ENCODE measurements at regions not wholly inside any gene's neighbourhood (a gene's known extent, or its start where the extent isn't known, plus 50 kb on each side); places are given as distances from the start of the nearest gene placed in this dataset.

DNA sequence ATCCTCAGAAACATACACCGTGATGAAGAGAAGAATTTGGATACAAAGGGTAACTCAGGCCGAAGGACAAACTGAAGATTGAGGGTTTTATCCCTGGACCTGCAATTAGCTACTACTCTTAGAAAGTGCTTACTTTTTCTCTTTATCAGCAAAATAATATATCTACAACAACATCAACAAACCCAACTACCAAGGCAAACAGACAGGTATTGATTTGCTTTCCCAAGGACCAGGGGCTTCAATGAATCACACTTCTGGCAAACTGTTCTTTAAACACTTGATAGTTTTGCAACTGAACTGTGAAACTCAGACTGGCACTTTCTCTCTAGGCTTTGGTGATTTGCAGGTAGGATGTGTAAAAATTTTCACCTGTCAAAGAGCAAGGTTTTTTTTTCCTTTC is 247.5 kb downstream of the SEC23A start:
- no peak overlapping the region for H3K4me3 ChIP-seq (ENCODE audit: low read depth, low read length)
- no peak for DNase-seq (ENCODE audit: low read depth)
- TF ChIP-seq, protein P1, sequence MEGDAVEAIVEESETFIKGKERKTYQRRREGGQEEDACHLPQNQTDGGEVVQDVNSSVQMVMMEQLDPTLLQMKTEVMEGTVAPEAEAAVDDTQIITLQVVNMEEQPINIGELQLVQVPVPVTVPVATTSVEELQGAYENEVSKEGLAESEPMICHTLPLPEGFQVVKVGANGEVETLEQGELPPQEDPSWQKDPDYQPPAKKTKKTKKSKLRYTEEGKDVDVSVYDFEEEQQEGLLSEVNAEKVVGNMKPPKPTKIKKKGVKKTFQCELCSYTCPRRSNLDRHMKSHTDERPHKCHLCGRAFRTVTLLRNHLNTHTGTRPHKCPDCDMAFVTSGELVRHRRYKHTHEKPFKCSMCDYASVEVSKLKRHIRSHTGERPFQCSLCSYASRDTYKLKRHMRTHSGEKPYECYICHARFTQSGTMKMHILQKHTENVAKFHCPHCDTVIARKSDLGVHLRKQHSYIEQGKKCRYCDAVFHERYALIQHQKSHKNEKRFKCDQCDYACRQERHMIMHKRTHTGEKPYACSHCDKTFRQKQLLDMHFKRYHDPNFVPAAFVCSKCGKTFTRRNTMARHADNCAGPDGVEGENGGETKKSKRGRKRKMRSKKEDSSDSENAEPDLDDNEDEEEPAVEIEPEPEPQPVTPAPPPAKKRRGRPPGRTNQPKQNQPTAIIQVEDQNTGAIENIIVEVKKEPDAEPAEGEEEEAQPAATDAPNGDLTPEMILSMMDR (IDR thresholded peaks at IDR 0.05; ENCODE audit: insufficient read depth, low read length) = no peak

DNA sequence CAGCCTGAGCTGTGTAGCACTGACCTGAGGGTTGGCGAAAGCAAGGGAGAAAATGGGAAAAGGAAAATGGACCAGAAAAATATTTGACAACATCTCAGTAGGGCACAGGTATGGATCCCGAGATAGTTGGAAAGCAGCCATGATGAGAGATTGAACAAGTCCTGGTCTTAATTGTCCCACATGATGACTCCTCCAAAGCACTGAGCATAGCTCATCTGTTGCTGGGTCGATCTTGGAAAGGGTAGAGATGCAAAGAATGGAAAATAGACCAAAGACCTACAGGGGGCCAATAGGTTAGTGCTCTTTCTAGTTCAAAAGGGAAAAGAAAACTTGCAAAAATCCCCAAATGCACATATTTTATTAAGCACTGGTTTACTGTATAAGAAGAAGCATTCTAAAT is 251.9 kb downstream of the SEC23A start:
- TF ChIP-seq, protein P1 (IDR thresholded peaks at IDR 0.05; ENCODE audit: insufficient read depth, low read length) = no peak
- no peak for DNase-seq (ENCODE audit: low read depth)
- H3K4me3 ChIP-seq (ENCODE audit: low read depth, low read length) = no peak overlapping the region

DNA sequence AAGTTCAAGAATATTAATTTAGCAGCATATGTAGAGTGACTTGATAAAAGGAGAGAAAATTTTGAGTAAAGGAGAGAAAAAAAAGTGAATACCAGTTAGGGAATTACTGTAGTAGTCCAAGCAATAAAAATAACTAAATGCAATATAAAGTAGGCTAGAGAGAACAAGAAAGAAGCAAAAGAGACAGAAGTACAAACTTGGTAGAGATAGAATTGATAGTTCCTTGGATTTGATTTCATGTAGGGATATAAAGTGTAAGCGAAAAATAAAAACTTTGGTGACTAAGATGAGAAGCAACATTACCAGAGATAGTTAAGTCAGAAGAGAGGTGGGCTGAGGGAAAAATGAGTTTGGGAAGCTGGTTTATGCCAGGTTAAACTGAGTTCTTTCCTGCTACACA is 252.4 kb downstream of the SEC23A start:
- DNase-seq (ENCODE audit: low read depth) = no peak
- H3K4me3 ChIP-seq (ENCODE audit: low read depth, low read length) = no peak overlapping the region
- TF ChIP-seq, protein P1 (IDR thresholded peaks at IDR 0.05; ENCODE audit: insufficient read depth, low read length) = no peak

DNA sequence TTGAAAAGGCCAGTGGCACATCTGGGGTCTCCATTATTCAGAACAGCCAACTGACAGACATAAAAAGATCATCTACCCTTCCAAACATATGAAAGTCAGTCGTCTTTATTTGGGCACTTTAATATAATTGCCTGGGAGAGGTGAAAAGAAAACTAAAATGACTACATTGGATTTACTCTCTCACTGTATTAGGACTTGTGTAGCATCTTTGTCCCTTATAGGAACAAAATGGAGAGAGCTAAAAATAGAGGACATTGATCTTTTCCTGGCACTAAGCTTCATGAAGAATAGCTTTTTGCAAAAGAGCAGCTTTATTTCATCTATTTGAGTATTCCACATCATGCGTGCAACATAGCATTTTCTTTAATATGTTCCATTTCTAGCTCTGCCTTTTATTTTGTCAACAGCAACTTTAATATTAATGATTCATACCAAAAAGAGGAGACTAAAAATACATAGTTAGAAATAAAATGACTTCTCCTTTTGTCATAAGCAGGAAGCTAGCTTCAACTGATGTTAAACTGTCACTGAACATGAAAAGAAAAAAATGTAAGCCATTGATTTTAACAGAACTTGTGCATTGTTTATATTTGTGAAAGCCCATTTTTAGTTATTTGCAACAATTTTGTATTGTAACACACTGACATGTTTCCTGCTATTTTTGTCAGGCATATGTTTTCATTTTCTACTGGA is 254.6 kb downstream of the SEC23A start:
- no peak overlapping the region for H3K4me3 ChIP-seq (ENCODE audit: low read depth, low read length)
- DNase-seq (ENCODE audit: low read depth) = no peak
- TF ChIP-seq, protein P1 (IDR thresholded peaks at IDR 0.05; ENCODE audit: insufficient read depth, low read length) = no peak

DNA sequence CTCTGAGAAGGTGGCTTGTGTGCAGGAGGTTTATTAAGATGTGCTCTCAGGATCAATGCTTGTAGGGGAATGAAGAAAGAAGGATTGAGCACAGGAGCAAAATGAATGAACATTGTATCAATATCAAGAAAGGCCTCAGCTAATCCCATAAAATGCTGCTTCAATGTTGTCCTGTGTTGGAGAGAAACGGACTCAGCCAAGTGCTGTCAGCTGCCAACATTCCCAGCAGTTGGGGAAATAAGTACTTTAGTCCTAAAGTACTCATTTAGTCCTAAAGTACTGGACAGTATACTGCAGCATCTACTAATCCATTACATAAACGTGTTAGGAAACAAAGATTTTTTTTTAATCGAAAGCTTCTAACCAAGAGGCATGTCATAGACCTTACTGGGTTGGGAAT is 255.9 kb downstream of the SEC23A start:
- no peak overlapping the region for H3K4me3 ChIP-seq (ENCODE audit: low read depth, low read length)
- DNase-seq (ENCODE audit: low read depth) = no peak
- TF ChIP-seq, protein P1 (IDR thresholded peaks at IDR 0.05; ENCODE audit: insufficient read depth, low read length) = no peak

DNA sequence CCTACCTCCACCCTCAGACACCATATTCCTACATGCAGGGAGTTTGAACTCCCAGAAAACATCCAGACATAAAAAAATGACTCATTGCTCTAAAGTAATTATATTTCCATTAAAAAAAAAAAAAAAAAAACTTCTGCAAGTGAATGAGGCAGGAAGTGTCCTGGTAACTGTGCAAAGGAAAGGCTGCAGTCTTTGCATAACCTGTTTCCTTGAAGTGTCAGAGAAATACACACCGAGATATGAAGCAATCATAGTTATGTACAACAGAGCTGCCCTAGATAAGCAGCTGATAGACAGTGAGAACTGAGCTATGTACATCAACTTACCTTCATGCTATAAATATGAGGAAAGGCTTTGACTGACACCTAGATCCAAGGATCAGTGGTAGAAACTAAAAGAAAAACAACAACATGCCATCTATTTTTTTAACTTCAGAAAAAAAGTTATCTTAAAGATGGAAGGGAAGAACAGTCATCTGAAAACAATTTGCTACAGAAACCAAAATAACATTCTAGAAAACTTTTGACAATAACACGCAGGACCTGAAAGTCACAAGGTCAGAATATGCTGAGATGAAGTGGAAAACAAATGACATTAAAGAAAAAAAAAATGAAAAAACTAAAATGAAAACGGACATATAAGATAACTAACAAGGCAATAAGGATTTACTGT is 263.2 kb downstream of the SEC23A start:
- no peak overlapping the region for H3K4me3 ChIP-seq (ENCODE audit: low read depth, low read length)
- TF ChIP-seq, protein P1 (IDR thresholded peaks at IDR 0.05; ENCODE audit: insufficient read depth, low read length) = no peak
- no peak for DNase-seq (ENCODE audit: low read depth)
